GM23338 (cell line): ENCODE measurements at regions not wholly inside any gene's neighbourhood (a gene's known extent, or its start where the extent isn't known, plus 50 kb on each side); places are given as distances from the start of the nearest gene placed in this dataset.

Experiments
- ATAC-seq: fragments of 200-7000 bp; cut with Tn5 transposase; 3 replicates; pipeline ENCODE4 v1.9.1; 2020
- DNase-seq: peaks from one replicate; pipeline ENCODE4 v3.0.0-alpha.2; 2015; ENCODE audit warnings: low spot score
- H2AFZ ChIP-seq: fragments of 200-600 bp; sonication (generic); 2 replicates; pipeline ENCODE4 v1.8.0; 2016; ENCODE audit warnings: antibody characterized with exemption, mild to moderate bottlenecking, moderate library complexity
- H3F3A ChIP-seq: fragments of 200-600 bp; sonication (generic); replicated peaks from 2 replicates; pipeline ENCODE4 v1.8.0; 2017; ENCODE audit warnings: antibody characterized with exemption, mixed run types, low read depth
- H3K27ac ChIP-seq: fragments of 200-600 bp; sonication (generic); 2 replicates; pipeline ENCODE4 v1.6.1; 2016; ENCODE audit warnings: low read depth
- H3K27me3 ChIP-seq: fragments of 200-600 bp; sonication (generic); 2 replicates; pipeline ENCODE4 v1.8.0; 2016; ENCODE audit warnings: mild to moderate bottlenecking, mixed run types, moderate library complexity; ENCODE audit not compliant: insufficient read depth
- H3K36me3 ChIP-seq: fragments of 200-600 bp; sonication (generic); 2 replicates; pipeline ENCODE4 v1.8.0; 2016; ENCODE audit warnings: mild to moderate bottlenecking; ENCODE audit not compliant: insufficient read depth
- H3K4me1 ChIP-seq: fragments of 200-600 bp; sonication (generic); 2 replicates; pipeline ENCODE4 v1.8.0; 2016; ENCODE audit warnings: mild to moderate bottlenecking, moderate library complexity; ENCODE audit not compliant: insufficient read depth
- H3K4me2 ChIP-seq: fragments of 200-600 bp; sonication (generic); 2 replicates; pipeline ENCODE4 v1.7.1; 2017; ENCODE audit warnings: mixed run types
- H3K4me3 ChIP-seq: fragments of 200-600 bp; sonication (generic); 2 replicates; pipeline ENCODE4 v1.6.1; 2016; ENCODE audit warnings: mixed run types
- H3K79me2 ChIP-seq: fragments of 200-600 bp; sonication (generic); replicated peaks from 2 replicates; pipeline ENCODE4 v1.8.0; 2017; ENCODE audit warnings: mild to moderate bottlenecking; ENCODE audit not compliant: insufficient read depth
- H3K9me2 ChIP-seq: fragments of 200-600 bp; sonication (generic); 2 replicates; pipeline ENCODE4 v1.8.0; 2017; ENCODE audit not compliant: insufficient read depth
- H4K20me1 ChIP-seq: fragments of 200-600 bp; sonication (generic); replicated peaks from 2 replicates; pipeline ENCODE4 v1.8.0; 2017; ENCODE audit warnings: mild to moderate bottlenecking; ENCODE audit not compliant: insufficient read depth
- H3K27ac Mint-ChIP-seq: 2 replicates; pipeline ENCODE4 v1.8.0; 2020; ENCODE audit warnings: inconsistent platforms, mild to moderate bottlenecking, moderate library complexity, mixed read lengths
- H3K27me3 Mint-ChIP-seq: 3 replicates; pipeline ENCODE4 v1.8.0; 2022; ENCODE audit warnings: low read depth, mild to moderate bottlenecking, moderate library complexity, mixed read lengths, inconsistent platforms; ENCODE audit not compliant: insufficient read depth, poor library complexity
- H3K36me3 Mint-ChIP-seq: 3 replicates; pipeline ENCODE4 v1.8.0; 2021; ENCODE audit warnings: low read depth, mild to moderate bottlenecking, inconsistent platforms, moderate library complexity, mixed read lengths
- H3K4me1 Mint-ChIP-seq: 3 replicates; pipeline ENCODE4 v1.8.0; 2020; ENCODE audit warnings: mild to moderate bottlenecking, inconsistent platforms, mixed read lengths
- H3K4me3 Mint-ChIP-seq: 3 replicates; pipeline ENCODE4 v1.8.0; 2021; ENCODE audit warnings: moderate library complexity, mild to moderate bottlenecking, inconsistent platforms, mixed read lengths
- H3K9me3 Mint-ChIP-seq: 3 replicates; pipeline ENCODE4 v1.8.0; 2020; ENCODE audit warnings: moderate library complexity, mild to moderate bottlenecking, inconsistent platforms, mixed read lengths
- CREB1 ChIP-seq: fragments of 250-450 bp; sonication (Bioruptor Pico); IDR thresholded peaks from 2 replicates; pipeline ENCODE4 v1.5.0; 2020; ENCODE audit warnings: low read depth, mild to moderate bottlenecking, moderate library complexity
- CTCF ChIP-seq, 2 experiments: fragments of 200-600 bp in 1 of 2; sonication (generic) in 1 of 2; conservative IDR thresholded peaks; 2 replicates each; pipeline versions ENCODE4 v1.5.1 to v1.6.1; 2016 to 2017; ENCODE audit warnings: antibody characterized with exemption in 2 of 2, low read depth in 2 of 2, mild to moderate bottlenecking in 2 of 2, moderate library complexity in 1 of 2
- EZH2 ChIP-seq: fragments of 200-600 bp; sonication (generic); IDR thresholded peaks from one replicate; pipeline ENCODE4 v1.8.0; 2017; ENCODE audit warnings: antibody characterized with exemption, mild to moderate bottlenecking, low read depth; ENCODE audit not compliant: unreplicated experiment
- EZH2phosphoT487 ChIP-seq: fragments of 200-600 bp; sonication (generic); IDR thresholded peaks from one replicate; pipeline ENCODE4 v1.8.1; 2018; ENCODE audit warnings: antibody characterized with exemption; ENCODE audit not compliant: unreplicated experiment
- JUNB ChIP-seq: IDR thresholded peaks from one replicate; pipeline ENCODE4 v1.6.1; 2016; ENCODE audit warnings: antibody characterized with exemption; ENCODE audit not compliant: unreplicated experiment
- POLR2AphosphoS5 ChIP-seq: IDR thresholded peaks from 2 replicates; pipeline ENCODE4 v1.6.1; 2016; ENCODE audit warnings: antibody characterized with exemption, low read depth
- REST ChIP-seq: IDR thresholded peaks from one replicate; pipeline ENCODE4 v1.6.1; 2018; ENCODE audit warnings: antibody characterized with exemption; ENCODE audit not compliant: unreplicated experiment
- ZNF462 ChIP-seq: fragments of 250-450 bp; sonication (Bioruptor Pico); IDR thresholded peaks from 2 replicates; pipeline ENCODE4 v1.5.0; 2020; ENCODE audit warnings: mild to moderate bottlenecking, moderate library complexity

GRCh38 chr10:131815266-131816156, 85.3 kb upstream of the PPP2R2D start:
- H3K4me3 Mint-ChIP-seq, result no peak overlapping the region
- Histone ChIP-seq H3K9me2 (no peaks in the 10 kb centered on the region), H3K36me3 (no peaks in the 10 kb centered on the region), H3K4me2 (no peak overlapping the region), H3K4me1 (no peaks in the 10 kb centered on the region), H3K27me3 (no peaks in the 10 kb centered on the region), H4K20me1 (no peaks in the 10 kb centered on the region), H2AFZ (no peak overlapping the region), H3K4me3 (no peak overlapping the region), H3F3A (no peaks in the 10 kb centered on the region), H3K27ac (no peak overlapping the region), H3K79me2 (no peaks in the 10 kb centered on the region)
- TF ChIP-seq CREB1, result no peak
- TF ChIP-seq EZH2phosphoT487, result no peak
- no peak for TF ChIP-seq ZNF462 (CRISPR knock-in tag)
- no peak for TF ChIP-seq REST
- TF ChIP-seq CTCF (conservative IDR thresholded peaks at IDR 0.05; ENCODE audit: low read depth in 2 of 2), result no peak
- TF ChIP-seq POLR2AphosphoS5, result no peak
- TF ChIP-seq JUNB, result no peak
- TF ChIP-seq EZH2, result no peak
- H3K9me3 Mint-ChIP-seq, result no peaks in the 10 kb centered on the region
- peaks cover 18% of the 10 kb centered on the region for H3K4me1 Mint-ChIP-seq
- no peak for DNase-seq
- H3K27ac Mint-ChIP-seq, result no peak overlapping the region
- peaks cover 5% of the 10 kb centered on the region for H3K27me3 Mint-ChIP-seq
- no peak for ATAC-seq
- H3K36me3 Mint-ChIP-seq, result no peaks in the 10 kb centered on the region; the same call in 2 of the 3 replicates
